GM23338 (cell line): ENCODE measurements at regions not wholly inside any gene's neighbourhood (a gene's known extent, or its start where the extent isn't known, plus 50 kb on each side); places are given as distances from the start of the nearest gene placed in this dataset.

Experiments
- ATAC-seq: fragments of 200-7000 bp; cut with Tn5 transposase; 3 replicates; pipeline ENCODE4 v1.9.1; 2020
- DNase-seq: peaks from one replicate; pipeline ENCODE4 v3.0.0-alpha.2; 2015; ENCODE audit warnings: low spot score
- H2AFZ ChIP-seq: fragments of 200-600 bp; sonication (generic); 2 replicates; pipeline ENCODE4 v1.8.0; 2016; ENCODE audit warnings: antibody characterized with exemption, mild to moderate bottlenecking, moderate library complexity
- H3F3A ChIP-seq: fragments of 200-600 bp; sonication (generic); replicated peaks from 2 replicates; pipeline ENCODE4 v1.8.0; 2017; ENCODE audit warnings: antibody characterized with exemption, mixed run types, low read depth
- H3K27ac ChIP-seq: fragments of 200-600 bp; sonication (generic); 2 replicates; pipeline ENCODE4 v1.6.1; 2016; ENCODE audit warnings: low read depth
- H3K27me3 ChIP-seq: fragments of 200-600 bp; sonication (generic); 2 replicates; pipeline ENCODE4 v1.8.0; 2016; ENCODE audit warnings: mild to moderate bottlenecking, mixed run types, moderate library complexity; ENCODE audit not compliant: insufficient read depth
- H3K36me3 ChIP-seq: fragments of 200-600 bp; sonication (generic); 2 replicates; pipeline ENCODE4 v1.8.0; 2016; ENCODE audit warnings: mild to moderate bottlenecking; ENCODE audit not compliant: insufficient read depth
- H3K4me1 ChIP-seq: fragments of 200-600 bp; sonication (generic); 2 replicates; pipeline ENCODE4 v1.8.0; 2016; ENCODE audit warnings: mild to moderate bottlenecking, moderate library complexity; ENCODE audit not compliant: insufficient read depth
- H3K4me2 ChIP-seq: fragments of 200-600 bp; sonication (generic); 2 replicates; pipeline ENCODE4 v1.7.1; 2017; ENCODE audit warnings: mixed run types
- H3K4me3 ChIP-seq: fragments of 200-600 bp; sonication (generic); 2 replicates; pipeline ENCODE4 v1.6.1; 2016; ENCODE audit warnings: mixed run types
- H3K79me2 ChIP-seq: fragments of 200-600 bp; sonication (generic); replicated peaks from 2 replicates; pipeline ENCODE4 v1.8.0; 2017; ENCODE audit warnings: mild to moderate bottlenecking; ENCODE audit not compliant: insufficient read depth
- H3K9me2 ChIP-seq: fragments of 200-600 bp; sonication (generic); 2 replicates; pipeline ENCODE4 v1.8.0; 2017; ENCODE audit not compliant: insufficient read depth
- H4K20me1 ChIP-seq: fragments of 200-600 bp; sonication (generic); replicated peaks from 2 replicates; pipeline ENCODE4 v1.8.0; 2017; ENCODE audit warnings: mild to moderate bottlenecking; ENCODE audit not compliant: insufficient read depth
- H3K27ac Mint-ChIP-seq: 2 replicates; pipeline ENCODE4 v1.8.0; 2020; ENCODE audit warnings: inconsistent platforms, mild to moderate bottlenecking, moderate library complexity, mixed read lengths
- H3K27me3 Mint-ChIP-seq: 3 replicates; pipeline ENCODE4 v1.8.0; 2022; ENCODE audit warnings: low read depth, mild to moderate bottlenecking, moderate library complexity, mixed read lengths, inconsistent platforms; ENCODE audit not compliant: insufficient read depth, poor library complexity
- H3K36me3 Mint-ChIP-seq: 3 replicates; pipeline ENCODE4 v1.8.0; 2021; ENCODE audit warnings: low read depth, mild to moderate bottlenecking, inconsistent platforms, moderate library complexity, mixed read lengths
- H3K4me1 Mint-ChIP-seq: 3 replicates; pipeline ENCODE4 v1.8.0; 2020; ENCODE audit warnings: mild to moderate bottlenecking, inconsistent platforms, mixed read lengths
- H3K4me3 Mint-ChIP-seq: 3 replicates; pipeline ENCODE4 v1.8.0; 2021; ENCODE audit warnings: moderate library complexity, mild to moderate bottlenecking, inconsistent platforms, mixed read lengths
- H3K9me3 Mint-ChIP-seq: 3 replicates; pipeline ENCODE4 v1.8.0; 2020; ENCODE audit warnings: moderate library complexity, mild to moderate bottlenecking, inconsistent platforms, mixed read lengths
- CREB1 ChIP-seq: fragments of 250-450 bp; sonication (Bioruptor Pico); IDR thresholded peaks from 2 replicates; pipeline ENCODE4 v1.5.0; 2020; ENCODE audit warnings: low read depth, mild to moderate bottlenecking, moderate library complexity
- EZH2 ChIP-seq: fragments of 200-600 bp; sonication (generic); IDR thresholded peaks from one replicate; pipeline ENCODE4 v1.8.0; 2017; ENCODE audit warnings: antibody characterized with exemption, mild to moderate bottlenecking, low read depth; ENCODE audit not compliant: unreplicated experiment
- JUNB ChIP-seq: IDR thresholded peaks from one replicate; pipeline ENCODE4 v1.6.1; 2016; ENCODE audit warnings: antibody characterized with exemption; ENCODE audit not compliant: unreplicated experiment
- NANOG ChIP-seq: IDR thresholded peaks from 2 replicates; pipeline ENCODE4 v1.6.1; 2016; ENCODE audit warnings: antibody characterized with exemption, borderline replicate concordance
- POLR2AphosphoS5 ChIP-seq: IDR thresholded peaks from 2 replicates; pipeline ENCODE4 v1.6.1; 2016; ENCODE audit warnings: antibody characterized with exemption, low read depth
- STAT1 ChIP-seq: IDR thresholded peaks from one replicate; pipeline ENCODE4 v1.6.1; 2016; ENCODE audit warnings: antibody characterized with exemption; ENCODE audit not compliant: unreplicated experiment
- ZNF114 ChIP-seq: fragments of 250-450 bp; sonication (Bioruptor Pico); IDR thresholded peaks from 2 replicates; pipeline ENCODE4 v1.5.0; 2020; ENCODE audit warnings: mild to moderate bottlenecking, moderate library complexity
- ZNF331 ChIP-seq: fragments of 250-450 bp; sonication (Bioruptor Pico); IDR thresholded peaks from 2 replicates; pipeline ENCODE4 v1.5.0; 2020; ENCODE audit warnings: low read depth, mild to moderate bottlenecking, moderate library complexity
- TF ChIP-seq, protein P1 (sequence below): IDR thresholded peaks from 2 replicates; pipeline ENCODE4 v1.6.1; 2016; ENCODE audit warnings: antibody characterized with exemption
- TF ChIP-seq, protein P2 (sequence below), 2 experiments: fragments of 200-600 bp in 1 of 2; sonication (generic) in 1 of 2; conservative IDR thresholded peaks; 2 replicates each; pipeline versions ENCODE4 v1.5.1 to v1.6.1; 2016 to 2017; ENCODE audit warnings: antibody characterized with exemption in 2 of 2, low read depth in 2 of 2, mild to moderate bottlenecking in 2 of 2, moderate library complexity in 1 of 2
- TF ChIP-seq, protein P3 (sequence below): fragments of 250-450 bp; sonication (Bioruptor Pico); IDR thresholded peaks from 2 replicates; pipeline ENCODE4 v1.5.0; 2020; ENCODE audit warnings: mild to moderate bottlenecking, moderate library complexity

DNA sequence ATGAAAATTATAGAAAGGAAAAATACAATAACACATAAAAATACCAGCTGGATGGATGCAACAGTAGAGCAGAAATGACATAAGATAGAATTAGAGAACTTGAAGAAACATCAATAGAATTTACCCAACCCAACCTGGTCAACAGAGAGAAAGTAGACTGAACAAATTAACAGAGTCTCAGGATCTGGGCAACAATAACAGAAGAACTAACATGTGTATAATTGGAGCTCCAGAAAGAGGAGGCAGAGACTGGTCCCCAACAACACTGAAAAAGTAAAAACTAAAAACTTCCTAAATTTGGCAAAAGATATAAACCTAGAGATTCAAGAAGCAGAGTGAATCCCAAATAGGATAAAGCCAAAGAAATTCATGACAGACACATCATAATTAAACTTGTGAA, 458.8 kb downstream of the RPS24 start (continued):
- TF ChIP-seq, protein P1, sequence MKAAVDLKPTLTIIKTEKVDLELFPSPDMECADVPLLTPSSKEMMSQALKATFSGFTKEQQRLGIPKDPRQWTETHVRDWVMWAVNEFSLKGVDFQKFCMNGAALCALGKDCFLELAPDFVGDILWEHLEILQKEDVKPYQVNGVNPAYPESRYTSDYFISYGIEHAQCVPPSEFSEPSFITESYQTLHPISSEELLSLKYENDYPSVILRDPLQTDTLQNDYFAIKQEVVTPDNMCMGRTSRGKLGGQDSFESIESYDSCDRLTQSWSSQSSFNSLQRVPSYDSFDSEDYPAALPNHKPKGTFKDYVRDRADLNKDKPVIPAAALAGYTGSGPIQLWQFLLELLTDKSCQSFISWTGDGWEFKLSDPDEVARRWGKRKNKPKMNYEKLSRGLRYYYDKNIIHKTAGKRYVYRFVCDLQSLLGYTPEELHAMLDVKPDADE: no peak
- no peak for TF ChIP-seq CREB1
- no peak for TF ChIP-seq NANOG
- TF ChIP-seq POLR2AphosphoS5: no peak
- TF ChIP-seq JUNB: no peak
- no peak for TF ChIP-seq ZNF114 (CRISPR knock-in tag)
- no peak for TF ChIP-seq EZH2
- TF ChIP-seq, protein P2, sequence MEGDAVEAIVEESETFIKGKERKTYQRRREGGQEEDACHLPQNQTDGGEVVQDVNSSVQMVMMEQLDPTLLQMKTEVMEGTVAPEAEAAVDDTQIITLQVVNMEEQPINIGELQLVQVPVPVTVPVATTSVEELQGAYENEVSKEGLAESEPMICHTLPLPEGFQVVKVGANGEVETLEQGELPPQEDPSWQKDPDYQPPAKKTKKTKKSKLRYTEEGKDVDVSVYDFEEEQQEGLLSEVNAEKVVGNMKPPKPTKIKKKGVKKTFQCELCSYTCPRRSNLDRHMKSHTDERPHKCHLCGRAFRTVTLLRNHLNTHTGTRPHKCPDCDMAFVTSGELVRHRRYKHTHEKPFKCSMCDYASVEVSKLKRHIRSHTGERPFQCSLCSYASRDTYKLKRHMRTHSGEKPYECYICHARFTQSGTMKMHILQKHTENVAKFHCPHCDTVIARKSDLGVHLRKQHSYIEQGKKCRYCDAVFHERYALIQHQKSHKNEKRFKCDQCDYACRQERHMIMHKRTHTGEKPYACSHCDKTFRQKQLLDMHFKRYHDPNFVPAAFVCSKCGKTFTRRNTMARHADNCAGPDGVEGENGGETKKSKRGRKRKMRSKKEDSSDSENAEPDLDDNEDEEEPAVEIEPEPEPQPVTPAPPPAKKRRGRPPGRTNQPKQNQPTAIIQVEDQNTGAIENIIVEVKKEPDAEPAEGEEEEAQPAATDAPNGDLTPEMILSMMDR (conservative IDR thresholded peaks at IDR 0.05; ENCODE audit: low read depth in 2 of 2): no peak

DNA sequence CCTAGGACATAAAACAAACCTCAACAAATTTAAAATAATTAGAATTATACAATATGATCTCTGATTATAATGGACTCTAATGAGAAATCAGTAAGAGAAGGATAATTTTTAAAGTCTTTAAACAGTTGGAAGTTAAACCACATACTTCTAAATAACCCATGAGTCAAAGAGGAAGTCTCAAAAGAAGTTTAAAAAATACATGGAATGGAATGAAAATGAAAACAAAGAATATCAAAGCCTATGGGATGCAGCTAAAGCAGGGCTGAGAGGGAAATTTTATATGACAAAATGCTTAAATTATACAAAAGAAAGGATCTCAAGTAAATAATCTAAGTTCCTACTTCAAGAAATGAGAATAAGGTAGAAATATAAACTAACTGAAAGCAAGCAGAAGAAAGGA, 460.5 kb downstream of the RPS24 start:
- DNase-seq (no peak), ATAC-seq (no peak)
- Mint-ChIP-seq H3K27ac (no peak overlapping the region), H3K4me1 (no peaks in the 10 kb centered on the region), H3K4me3 (no peak overlapping the region), H3K36me3 (no peaks in the 10 kb centered on the region; the same call in 2 of the 3 replicates), H3K27me3 (no peaks in the 10 kb centered on the region), H3K9me3 (peaks cover 38% of the 10 kb centered on the region)
- H3F3A ChIP-seq: no peaks in the 10 kb centered on the region
- no peak overlapping the region for H2AFZ ChIP-seq
- no peaks in the 10 kb centered on the region; the same call in 1 of the 2 replicates for H3K36me3 ChIP-seq
- no peak for TF ChIP-seq STAT1
- TF ChIP-seq, protein P3, sequence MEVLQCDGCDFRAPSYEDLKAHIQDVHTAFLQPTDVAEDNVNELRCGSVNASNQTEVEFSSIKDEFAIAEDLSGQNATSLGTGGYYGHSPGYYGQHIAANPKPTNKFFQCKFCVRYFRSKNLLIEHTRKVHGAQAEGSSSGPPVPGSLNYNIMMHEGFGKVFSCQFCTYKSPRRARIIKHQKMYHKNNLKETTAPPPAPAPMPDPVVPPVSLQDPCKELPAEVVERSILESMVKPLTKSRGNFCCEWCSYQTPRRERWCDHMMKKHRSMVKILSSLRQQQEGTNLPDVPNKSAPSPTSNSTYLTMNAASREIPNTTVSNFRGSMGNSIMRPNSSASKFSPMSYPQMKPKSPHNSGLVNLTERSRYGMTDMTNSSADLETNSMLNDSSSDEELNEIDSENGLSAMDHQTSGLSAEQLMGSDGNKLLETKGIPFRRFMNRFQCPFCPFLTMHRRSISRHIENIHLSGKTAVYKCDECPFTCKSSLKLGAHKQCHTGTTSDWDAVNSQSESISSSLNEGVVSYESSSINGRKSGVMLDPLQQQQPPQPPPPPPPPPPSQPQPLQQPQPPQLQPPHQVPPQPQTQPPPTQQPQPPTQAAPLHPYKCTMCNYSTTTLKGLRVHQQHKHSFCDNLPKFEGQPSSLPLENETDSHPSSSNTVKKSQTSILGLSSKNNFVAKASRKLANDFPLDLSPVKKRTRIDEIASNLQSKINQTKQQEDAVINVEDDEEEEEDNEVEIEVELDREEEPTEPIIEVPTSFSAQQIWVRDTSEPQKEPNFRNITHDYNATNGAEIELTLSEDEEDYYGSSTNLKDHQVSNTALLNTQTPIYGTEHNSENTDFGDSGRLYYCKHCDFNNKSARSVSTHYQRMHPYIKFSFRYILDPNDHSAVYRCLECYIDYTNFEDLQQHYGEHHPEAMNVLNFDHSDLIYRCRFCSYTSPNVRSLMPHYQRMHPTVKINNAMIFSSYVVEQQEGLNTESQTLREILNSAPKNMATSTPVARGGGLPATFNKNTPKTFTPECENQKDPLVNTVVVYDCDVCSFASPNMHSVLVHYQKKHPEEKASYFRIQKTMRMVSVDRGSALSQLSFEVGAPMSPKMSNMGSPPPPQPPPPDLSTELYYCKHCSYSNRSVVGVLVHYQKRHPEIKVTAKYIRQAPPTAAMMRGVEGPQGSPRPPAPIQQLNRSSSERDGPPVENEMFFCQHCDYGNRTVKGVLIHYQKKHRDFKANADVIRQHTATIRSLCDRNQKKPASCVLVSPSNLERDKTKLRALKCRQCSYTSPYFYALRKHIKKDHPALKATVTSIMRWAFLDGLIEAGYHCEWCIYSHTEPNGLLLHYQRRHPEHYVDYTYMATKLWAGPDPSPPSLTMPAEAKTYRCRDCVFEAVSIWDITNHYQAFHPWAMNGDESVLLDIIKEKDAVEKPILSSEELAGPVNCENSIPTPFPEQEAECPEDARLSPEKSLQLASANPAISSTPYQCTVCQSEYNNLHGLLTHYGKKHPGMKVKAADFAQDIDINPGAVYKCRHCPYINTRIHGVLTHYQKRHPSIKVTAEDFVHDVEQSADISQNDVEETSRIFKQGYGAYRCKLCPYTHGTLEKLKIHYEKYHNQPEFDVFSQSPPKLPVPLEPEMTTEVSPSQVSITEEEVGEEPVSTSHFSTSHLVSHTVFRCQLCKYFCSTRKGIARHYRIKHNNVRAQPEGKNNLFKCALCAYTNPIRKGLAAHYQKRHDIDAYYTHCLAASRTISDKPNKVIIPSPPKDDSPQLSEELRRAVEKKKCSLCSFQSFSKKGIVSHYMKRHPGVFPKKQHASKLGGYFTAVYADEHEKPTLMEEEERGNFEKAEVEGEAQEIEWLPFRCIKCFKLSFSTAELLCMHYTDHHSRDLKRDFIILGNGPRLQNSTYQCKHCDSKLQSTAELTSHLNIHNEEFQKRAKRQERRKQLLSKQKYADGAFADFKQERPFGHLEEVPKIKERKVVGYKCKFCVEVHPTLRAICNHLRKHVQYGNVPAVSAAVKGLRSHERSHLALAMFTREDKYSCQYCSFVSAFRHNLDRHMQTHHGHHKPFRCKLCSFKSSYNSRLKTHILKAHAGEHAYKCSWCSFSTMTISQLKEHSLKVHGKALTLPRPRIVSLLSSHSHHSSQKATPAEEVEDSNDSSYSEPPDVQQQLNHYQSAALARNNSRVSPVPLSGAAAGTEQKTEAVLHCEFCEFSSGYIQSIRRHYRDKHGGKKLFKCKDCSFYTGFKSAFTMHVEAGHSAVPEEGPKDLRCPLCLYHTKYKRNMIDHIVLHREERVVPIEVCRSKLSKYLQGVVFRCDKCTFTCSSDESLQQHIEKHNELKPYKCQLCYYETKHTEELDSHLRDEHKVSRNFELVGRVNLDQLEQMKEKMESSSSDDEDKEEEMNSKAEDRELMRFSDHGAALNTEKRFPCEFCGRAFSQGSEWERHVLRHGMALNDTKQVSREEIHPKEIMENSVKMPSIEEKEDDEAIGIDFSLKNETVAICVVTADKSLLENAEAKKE: no peak
- TF ChIP-seq EZH2: no peak
- TF ChIP-seq JUNB: no peak
- TF ChIP-seq CREB1: no peak
- TF ChIP-seq, protein P1: no peak
- no peak for TF ChIP-seq ZNF331 (CRISPR knock-in tag)
- H4K20me1 ChIP-seq: no peaks in the 10 kb centered on the region
- no peak overlapping the region for H3K27ac ChIP-seq
- H3K9me2 ChIP-seq: no peaks in the 10 kb centered on the region
- no peak overlapping the region for H3K4me2 ChIP-seq
- H3K27me3 ChIP-seq: no peaks in the 10 kb centered on the region
- H3K4me1 ChIP-seq: no peaks in the 10 kb centered on the region
- no peak overlapping the region for H3K4me3 ChIP-seq
- H3K79me2 ChIP-seq: no peaks in the 10 kb centered on the region
